ENCODE measurements at regions not wholly inside any gene's neighbourhood (a gene's known extent, or its start where the extent isn't known, plus 50 kb on each side); places are given as distances from the start of the nearest gene placed in this dataset.
A peak's percentile ranks its signal among the peaks of the same experiment; 100 is the strongest.
"Not testable (repeated sequence)": the region's sequence is repeated elsewhere in the genome, so short reads cannot be mapped to it uniquely, and the experiment has no call there.

- DNase-seq (ENCODE audit: low spot score): peak; percentile 76
- intact Hi-C loops (cut with DNase I): not testable (repeated sequence)
Observed at GRCh38 chr21:13936033-13936937, 274.5 kb downstream of the LIPI start.

- intact Hi-C loops (cut with DNase I); DNase-seq (ENCODE audit: low spot score): not testable (repeated sequence)
Observed at GRCh38 chr21:13935396-13936032, 275.2 kb downstream of the LIPI start.

- DNase-seq (ENCODE audit: low spot score): peak; percentile 54
- intact Hi-C loops (cut with DNase I): not testable (repeated sequence)
Observed at GRCh38 chr21:13934887-13935342, 275.8 kb downstream of the LIPI start.

- intact Hi-C loops (cut with DNase I); DNase-seq (ENCODE audit: low spot score): not testable (repeated sequence)
Observed at GRCh38 chr21:13923175-13923574, 287.6 kb downstream of the LIPI start.

GRCh38 chr21:13921455-13921854, 289.3 kb downstream of the LIPI start:
- not testable (repeated sequence) for DNase-seq (ENCODE audit: low spot score)

DNA sequence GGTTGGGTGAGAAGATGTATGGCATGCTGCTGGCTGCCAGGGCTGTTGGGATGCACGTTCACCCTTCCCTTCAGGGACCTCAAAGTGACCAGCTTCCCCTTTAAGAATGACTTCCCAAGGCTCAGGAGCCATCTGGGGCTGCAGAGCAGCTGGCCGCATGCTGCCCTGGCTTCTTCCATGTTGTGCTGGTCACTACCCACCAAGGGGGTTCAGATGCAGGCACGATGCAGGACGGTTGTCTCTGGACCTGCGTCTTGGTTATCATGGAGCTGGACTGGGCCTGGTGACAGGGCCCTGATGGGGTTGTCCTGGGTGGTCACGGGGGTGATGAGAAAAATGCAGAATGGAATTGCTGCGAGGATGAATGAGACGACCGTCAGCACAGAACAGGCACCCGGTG, 297.8 kb downstream of the POTED start:
- intact Hi-C loops (cut with DNase I); DNase-seq (ENCODE audit: low spot score): not testable (repeated sequence)

More at GRCh38 chr21:13921455-13921854, 289.3 kb downstream of the LIPI start:
- intact Hi-C loops (cut with DNase I): not testable (repeated sequence)

- not testable (repeated sequence) for DNase-seq (ENCODE audit: low spot score)
- intact Hi-C loops (cut with DNase I): loop anchor here in 1 of 2 donors (2.0 kb wide), 1 partner anchor 18 kb away; no protein-coding TSS in a partner anchor
Observed at GRCh38 chr21:13896596-13897247, 287.1 kb downstream of the POTED start.

- intact Hi-C loops (cut with DNase I); DNase-seq (ENCODE audit: low spot score): not testable (repeated sequence)
Observed at GRCh38 chr21:13893617-13894016, 284.0 kb downstream of the POTED start.

DNA sequence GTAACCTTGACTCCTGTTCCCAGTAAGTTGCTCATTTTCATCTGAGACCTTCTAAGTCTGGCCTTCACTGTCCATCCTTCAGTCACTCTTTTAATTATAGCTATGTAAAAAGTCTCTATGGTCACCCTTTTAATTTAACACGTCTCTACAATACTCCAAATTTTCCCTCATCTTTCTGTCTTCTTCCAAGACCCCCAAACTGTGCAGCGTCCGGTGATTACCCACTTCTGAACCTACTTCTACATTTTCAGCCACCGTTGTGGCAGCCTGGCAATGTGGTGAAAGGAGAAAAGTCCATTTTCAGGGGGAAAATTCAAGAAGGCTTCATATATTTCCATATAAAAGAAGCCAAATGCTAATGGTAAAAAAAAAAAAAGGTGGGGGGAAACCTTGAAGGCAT, 283.4 kb downstream of the POTED start:
- DNase-seq (ENCODE audit: low spot score); intact Hi-C loops (cut with DNase I): not testable (repeated sequence)

DNA sequence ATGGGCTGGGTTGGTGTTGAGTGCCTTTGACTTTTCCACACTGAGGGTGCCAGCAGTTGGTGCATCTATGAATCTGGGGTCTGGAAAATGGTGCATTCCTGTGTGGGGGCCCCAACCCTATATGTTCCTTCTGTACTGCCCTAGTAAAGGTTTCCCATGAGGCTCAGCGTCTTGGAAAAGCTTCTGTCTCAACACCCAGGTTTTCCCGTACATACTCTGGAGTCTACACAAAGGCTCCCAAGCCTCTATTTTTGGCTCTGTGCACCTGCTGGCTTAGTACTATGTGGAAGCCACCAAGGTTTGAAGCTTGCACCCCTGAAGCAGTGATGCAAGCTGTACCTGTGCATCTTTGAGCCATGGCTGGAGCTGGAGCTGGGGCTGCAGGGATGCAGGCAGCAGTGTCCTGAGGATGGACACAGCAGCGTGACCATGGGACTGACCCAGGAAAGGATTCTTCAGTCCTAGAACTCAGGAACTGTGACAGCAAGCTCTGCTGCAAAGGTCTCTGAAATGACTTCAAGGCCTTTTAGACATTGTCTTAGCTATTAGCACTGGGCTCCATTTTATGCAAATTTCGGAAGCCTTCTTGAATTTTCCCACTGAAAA, 282.7 kb downstream of the POTED start:
- DNase-seq (ENCODE audit: low spot score); intact Hi-C loops (cut with DNase I): not testable (repeated sequence)

DNA sequence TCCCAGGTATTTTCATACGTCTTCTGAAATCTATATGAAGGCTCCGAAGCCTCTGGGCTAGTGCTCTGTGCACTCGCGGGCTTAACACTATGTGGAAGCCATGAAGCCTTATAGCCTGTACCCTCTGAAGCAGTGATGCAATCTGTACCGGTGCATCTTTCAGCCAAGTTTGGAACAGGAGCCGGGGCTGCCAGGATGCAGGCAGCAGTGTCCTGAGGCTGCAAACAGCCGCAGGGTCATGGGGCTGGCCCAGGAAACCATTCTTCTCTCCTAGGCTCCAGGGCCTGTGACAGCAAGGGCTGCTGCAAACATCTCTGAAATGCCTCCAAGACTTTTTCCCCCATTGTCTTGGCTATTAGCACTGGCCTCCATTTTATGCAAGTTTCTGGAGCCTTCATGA, 279.6 kb downstream of the POTED start:
- DNase-seq (ENCODE audit: low spot score); intact Hi-C loops (cut with DNase I): not testable (repeated sequence)

GRCh38 chr21:13883641-13884395, 274.2 kb downstream of the POTED start:
- DNase-seq (ENCODE audit: low spot score); intact Hi-C loops (cut with DNase I): not testable (repeated sequence)

DNA sequence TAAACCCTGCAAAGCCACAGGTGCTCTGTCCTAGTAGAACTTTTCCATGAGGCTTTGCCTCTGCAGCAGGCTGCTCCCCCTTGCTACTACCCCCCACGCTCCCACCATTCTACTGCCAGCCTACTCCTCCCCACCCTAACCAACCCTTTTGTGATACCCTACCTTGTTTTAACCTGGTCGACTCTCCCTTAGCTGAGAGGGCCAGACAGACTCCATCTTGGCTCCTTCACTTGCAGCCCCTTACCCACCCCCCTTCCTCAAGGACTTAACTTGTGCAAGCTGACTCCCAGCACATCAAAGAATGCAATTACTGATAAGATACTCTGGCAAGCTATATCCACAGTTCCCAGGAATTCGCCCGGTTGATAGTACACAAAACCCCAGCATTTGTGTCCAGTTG, 267.9 kb downstream of the POTED start:
- intact Hi-C loops (cut with DNase I): not testable (repeated sequence)

DNA sequence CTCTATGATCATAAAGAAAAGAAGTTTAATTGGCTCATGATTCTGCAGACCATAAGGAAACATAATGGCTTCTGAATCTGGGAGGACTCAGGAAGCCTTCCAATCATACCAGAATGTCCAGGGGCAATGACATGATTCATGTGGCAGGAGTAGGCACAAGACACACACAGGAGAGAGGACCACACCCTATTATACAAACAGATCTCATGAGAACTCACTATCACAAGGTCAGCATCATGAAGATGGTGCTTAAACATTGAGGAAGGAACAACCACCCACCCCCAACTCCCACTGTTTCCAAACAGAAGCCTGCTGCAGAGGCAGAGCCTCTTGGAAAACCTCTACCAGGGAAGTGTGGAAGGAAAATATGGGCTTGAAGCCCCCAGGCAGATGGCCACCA, 267.4 kb downstream of the POTED start:
- intact Hi-C loops (cut with DNase I); DNase-seq (ENCODE audit: low spot score): not testable (repeated sequence)

More for the DNA sequence above, 267.9 kb downstream of the POTED start:
- DNase-seq (ENCODE audit: low spot score): not testable (repeated sequence)

DNA sequence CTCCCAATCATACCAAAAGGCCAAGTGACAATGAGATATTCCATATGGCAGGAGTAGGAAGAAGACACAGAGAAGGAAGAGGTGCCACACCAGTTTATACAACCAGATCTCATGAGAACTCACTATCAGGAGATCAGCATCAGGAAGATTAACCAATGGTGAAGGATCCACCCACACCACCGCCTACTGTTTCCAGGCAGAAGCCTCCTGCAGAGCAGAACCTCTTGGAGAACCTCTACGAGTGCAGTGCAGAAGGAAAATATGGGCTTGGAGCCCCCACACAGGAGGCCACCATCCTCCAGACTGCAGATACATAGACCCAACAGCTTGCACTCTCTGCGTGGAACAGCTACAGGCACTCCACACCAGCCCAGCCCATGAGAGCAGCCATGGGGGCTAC, 264.4 kb downstream of the POTED start:
- intact Hi-C loops (cut with DNase I); DNase-seq (ENCODE audit: low spot score): not testable (repeated sequence)

DNA sequence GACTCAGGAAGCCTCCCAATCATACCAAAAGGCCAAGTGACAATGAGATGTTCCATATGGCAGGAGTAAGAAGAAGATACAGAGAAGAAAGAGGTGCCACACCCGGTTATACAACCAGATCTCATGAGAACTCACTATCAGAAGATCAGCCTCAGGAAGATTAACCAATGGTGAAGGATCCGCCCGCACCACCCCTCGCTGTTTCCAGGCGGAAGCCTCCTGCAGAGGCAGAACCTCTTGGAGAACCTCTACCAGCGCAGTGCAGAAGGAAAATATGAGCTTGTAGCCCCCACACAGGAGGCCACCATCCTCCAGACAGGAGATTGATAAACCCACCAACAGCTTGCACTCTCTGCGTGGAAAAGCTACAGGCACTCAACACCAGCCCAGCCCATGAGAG, 245.1 kb downstream of the POTED start:
- intact Hi-C loops (cut with DNase I): no loop called here
- no peak for DNase-seq (ENCODE audit: low spot score)

DNA sequence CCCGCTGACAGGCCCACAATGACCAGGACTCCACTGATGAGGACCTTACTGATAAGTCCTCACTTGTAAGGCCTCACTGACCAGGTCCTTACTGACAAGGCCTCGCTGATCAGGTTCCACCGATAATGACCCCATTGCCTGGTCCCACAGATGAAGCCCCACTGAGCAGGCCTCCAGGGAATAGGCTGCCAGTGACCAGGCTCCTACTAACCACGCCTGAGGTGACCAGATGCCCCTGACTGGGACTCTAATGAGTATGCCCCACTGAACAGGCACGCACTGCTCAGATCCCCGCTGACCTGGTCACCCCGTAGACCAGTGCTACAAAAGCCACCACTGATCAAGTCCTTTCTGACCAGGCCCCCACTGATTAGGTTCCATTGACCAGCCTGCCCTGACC, 241.2 kb downstream of the POTED start:
- DNase-seq (ENCODE audit: low spot score); intact Hi-C loops (cut with DNase I): not testable (repeated sequence)

- intact Hi-C loops (cut with DNase I); DNase-seq (ENCODE audit: low spot score): not testable (repeated sequence)
Observed at GRCh38 chr21:13849489-13849888, 239.9 kb downstream of the POTED start.

Data from posterior vena cava (tissue), 2 donors.